ENCODE measurements at regions not wholly inside any gene's neighbourhood (a gene's known extent, or its start where the extent isn't known, plus 50 kb on each side); places are given as distances from the start of the nearest gene placed in this dataset.

DNA sequence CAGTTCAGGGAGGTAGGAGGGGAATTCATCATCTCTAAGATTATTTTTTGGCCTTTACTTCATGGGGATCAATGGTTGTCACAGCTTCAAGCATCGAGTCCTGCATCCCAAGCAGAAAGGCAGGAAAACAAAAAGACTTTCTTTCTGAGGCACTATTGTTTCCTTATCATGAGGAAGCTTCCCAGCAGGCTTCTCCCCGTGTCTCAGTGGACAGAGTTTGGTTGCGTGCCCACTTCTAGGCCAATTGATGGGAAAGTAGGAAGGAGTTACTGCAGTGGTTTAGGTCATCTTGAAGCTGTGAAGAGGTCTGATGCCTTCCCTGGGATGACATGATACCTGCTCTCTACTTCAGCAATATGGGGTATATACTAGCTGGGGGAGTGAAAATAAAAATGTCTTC is 175.3 kb upstream of the CDH13 start:
- no peaks in the 10 kb centered on the region for H3K9me3 ChIP-seq (replicated peaks; ENCODE audit: control insufficient read depth, insufficient read depth, low read length)
- no peaks in the 10 kb centered on the region for H3K4me1 ChIP-seq (ENCODE audit: control insufficient read depth, insufficient read depth, low read length)
- no peak for DNase-seq (ENCODE audit: low read depth, low spot score)
- intact Hi-C loops (cut with micrococcal nuclease; ENCODE audit: unreplicated experiment) (loop anchor here (10.0 kb wide), 1 partner anchor 763 kb away; no protein-coding TSS in a partner anchor), in situ Hi-C loops (cut with MboI) (no loop called here)
- no peak overlapping the region for H3K9ac ChIP-seq (ENCODE audit: control insufficient read depth, insufficient read depth, low read length)
- ChIA-PET RAD21 (ENCODE audit: unreplicated experiment) (no interaction called here), CTCF (no interaction called here), POLR2A (no interaction called here), SMC1A (ENCODE audit: uncharacterized antibody, unreplicated experiment) (no interaction called here)
- no TSS peak for BruUV-seq (replicated peaks)
- H3K79me2 ChIP-seq (ENCODE audit: control insufficient read depth, insufficient read depth, low read length) = no peaks in the 10 kb centered on the region
- 23% methylated on average over 3 of the region's 3 CpGs for WGBS (ENCODE audit: insufficient coverage, insufficient replicate concordance, low lambda C conversion rate, missing lambda C conversion rate)
- TF ChIP-seq FOXM1 (IDR thresholded peaks at IDR 0.05; ENCODE audit: low read depth, low read length) (no peak), RUNX3 (IDR thresholded peaks at IDR 0.05; ENCODE audit: low read length) (no peak), POLR2A (IDR thresholded peaks at IDR 0.05; ENCODE audit: low read depth, low read length) (no peak), NFXL1 (IDR thresholded peaks at IDR 0.05; ENCODE audit: borderline replicate concordance) (no peak), ZBTB33 (IDR thresholded peaks at IDR 0.05) (no peak), BRCA1 (IDR thresholded peaks at IDR 0.05; ENCODE audit: low read depth, low read length) (no peak), ZBTB40 (IDR thresholded peaks at IDR 0.05; ENCODE audit: borderline replicate concordance) (no peak), NRF1 (conservative IDR thresholded peaks at IDR 0.05; ENCODE audit: low read depth, low read length) (no peak), USF2 (IDR thresholded peaks at IDR 0.05; ENCODE audit: borderline replicate concordance, low read depth, low read length) (no peak)
- FAIRE-seq = no peak
- no peaks in the 10 kb centered on the region for H4K20me1 ChIP-seq (ENCODE audit: control insufficient read depth, insufficient read depth)
- H3K27ac ChIP-seq (ENCODE audit: control insufficient read depth, insufficient read depth) = no peak overlapping the region
- no peaks in the 10 kb centered on the region for H3K36me3 ChIP-seq (ENCODE audit: control insufficient read depth in 2 of 2, insufficient read depth in 2 of 2, low read length in 1 of 2)
- H3K4me2 ChIP-seq (ENCODE audit: control insufficient read depth, insufficient read depth) = no peak overlapping the region
- no peak overlapping the region for H2AFZ ChIP-seq (ENCODE audit: control insufficient read depth, low read depth, low read length)
- H3K4me3 ChIP-seq = no peak overlapping the region
- no peaks in the 10 kb centered on the region; a peak in 1 of 4 replicates for H3K27me3 ChIP-seq (replicated peaks in 1 of 2; ENCODE audit: control insufficient read depth in 2 of 2, insufficient read depth in 2 of 2, low read length in 1 of 2)
- no peak for ATAC-seq

Data from GM12878 (cell line).